Testis (tissue), 2 donors: ENCODE measurements at regions not wholly inside any gene's neighbourhood (a gene's known extent, or its start where the extent isn't known, plus 50 kb on each side); places are given as distances from the start of the nearest gene placed in this dataset.

ENCODE experiments used
- DNase-seq: peaks from one replicate; pipeline ENCODE4 v3.0.0-alpha.2; 2019
- H3K27ac ChIP-seq, 2 donors: fragments of 200-600 bp; sonication (generic); one replicate each; pipeline ENCODE4 v1.5.1; 2019
- H3K27me3 ChIP-seq: fragments of 200-600 bp; sonication (generic); one replicate; pipeline ENCODE4 v1.5.1; 2019
- H3K36me3 ChIP-seq: fragments of 200-600 bp; sonication (generic); one replicate; pipeline ENCODE4 v1.5.1; 2017; ENCODE audit warnings: low read depth; ENCODE audit errors: missing control alignments
- H3K4me1 ChIP-seq: fragments of 200-600 bp; sonication (generic); one replicate; pipeline ENCODE4 v1.5.1; 2019
- H3K4me3 ChIP-seq, 2 donors: fragments of 200-600 bp; sonication (generic); one replicate each; pipeline ENCODE4 v1.5.1; 2017 to 2019
- H3K9me3 ChIP-seq: fragments of 200-600 bp; sonication (generic); one replicate; pipeline ENCODE4 v1.5.1; 2017
- CTCF ChIP-seq, 3 experiments: fragments of 450-650 bp in 2 of 3; fragments of 200-600 bp in 1 of 3; sonication (generic) in 1 of 3; IDR thresholded peaks; one replicate each; pipeline ENCODE4 v1.5.1; 2016 to 2019; ENCODE audit warnings: antibody characterized with exemption in 3 of 3, mild to moderate bottlenecking in 2 of 3, moderate library complexity in 1 of 3
- POLR2A ChIP-seq: fragments of 450-650 bp; IDR thresholded peaks from one replicate; pipeline ENCODE4 v1.6.1; 2017; ENCODE audit warnings: antibody characterized with exemption, mild to moderate bottlenecking, moderate library complexity
- WGBS, 2 donors: methylation state at CpG; one replicate each; pipeline ENCODE4 v1.1.5; 2018; 5-methylcytosine and 5-hydroxymethylcytosine counted together
- intact Hi-C: fragments of 100-400 bp; cut with DNase I; formaldehyde crosslinking; loops from one replicate; pipeline ENCODE4 v1.15.1; 2023; ENCODE audit warnings: low total_unique reads

DNA sequence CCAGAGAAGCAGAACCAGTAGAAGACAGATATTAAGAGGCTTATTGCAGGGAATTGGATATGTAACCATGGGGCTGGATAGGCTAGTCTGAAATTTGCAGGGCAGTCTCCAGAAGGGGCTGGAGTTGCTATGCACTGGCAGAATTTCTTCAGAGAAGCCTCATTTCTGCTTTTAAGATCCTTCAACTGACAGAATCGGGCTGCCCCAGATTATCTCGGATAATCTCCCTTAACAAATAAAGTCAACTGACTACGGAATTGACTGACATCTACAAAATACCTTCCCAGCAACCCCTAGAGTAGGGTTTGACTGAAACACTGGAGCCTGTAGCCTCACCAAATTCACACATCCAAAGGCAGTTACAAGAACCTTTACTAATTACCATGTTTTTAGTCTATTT, 136.4 kb downstream of the SOCS6 start:
- intact Hi-C loops, result no loop called here
- WGBS, 2 donors, result 87% methylated on average over 3 of the region's 3 CpGs
- no peak for DNase-seq
- Histone ChIP-seq H3K36me3 (no peaks in the 10 kb centered on the region), H3K27me3 (no peaks in the 10 kb centered on the region), H3K9me3 (no peaks in the 10 kb centered on the region), H3K4me1 (peaks cover 3% of the 10 kb centered on the region), H3K4me3 (no peak overlapping the region), H3K27ac (no peak overlapping the region)
- TF ChIP-seq POLR2A, result no peak
- TF ChIP-seq CTCF (IDR thresholded peaks at IDR 0.05), result no peak

GRCh38 chr18:70423988-70424387, 135.1 kb downstream of the SOCS6 start:
- Histone ChIP-seq H3K36me3 (no peaks in the 10 kb centered on the region), H3K27ac (no peak overlapping the region), H3K4me3 (no peak overlapping the region), H3K4me1 (peaks cover 3% of the 10 kb centered on the region), H3K9me3 (no peaks in the 10 kb centered on the region), H3K27me3 (no peaks in the 10 kb centered on the region)
- intact Hi-C loops, result no loop called here
- WGBS, 2 donors, result 60 to 63% methylated on average over 4 of the region's 4 CpGs
- DNase-seq, result no peak
- TF ChIP-seq POLR2A (no peak), CTCF (IDR thresholded peaks at IDR 0.05) (no peak)

DNA sequence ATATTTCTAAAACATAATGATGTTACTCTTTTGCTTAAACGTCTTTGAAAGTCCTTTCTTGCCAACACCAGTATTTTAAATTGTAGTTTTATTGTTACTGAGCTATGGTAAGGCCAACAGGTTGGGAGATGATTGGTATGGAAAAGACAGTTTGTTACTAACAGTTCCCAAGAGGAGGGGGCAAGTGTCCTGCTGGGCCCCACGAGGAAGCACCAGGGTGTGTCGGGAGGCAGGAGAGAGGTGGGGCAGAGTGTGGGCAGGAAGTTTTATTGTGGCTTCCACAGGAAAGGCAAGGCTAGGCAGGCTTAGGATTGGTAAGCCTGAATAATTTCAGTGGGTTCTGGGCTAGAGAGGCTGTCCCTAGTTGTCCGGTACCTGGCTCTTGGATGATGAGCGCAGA, 134.3 kb downstream of the SOCS6 start:
- Histone ChIP-seq H3K27ac (no peak overlapping the region), H3K36me3 (no peaks in the 10 kb centered on the region), H3K27me3 (no peaks in the 10 kb centered on the region), H3K4me1 (peaks cover 3% of the 10 kb centered on the region), H3K9me3 (no peaks in the 10 kb centered on the region), H3K4me3 (no peak overlapping the region)
- TF ChIP-seq POLR2A (no peak), CTCF (IDR thresholded peaks at IDR 0.05) (no peak)
- no peak for DNase-seq
- intact Hi-C loops, result no loop called here
- 51 to 61% methylated on average over 5 of the region's 5 CpGs for WGBS, 2 donors

GRCh38 chr18:70422391-70422965, 133.6 kb downstream of the SOCS6 start:
- Histone ChIP-seq H3K9me3 (no peaks in the 10 kb centered on the region), H3K27me3 (no peaks in the 10 kb centered on the region), H3K4me3 (no peak overlapping the region), H3K4me1 (peaks cover 3% of the 10 kb centered on the region), H3K27ac (no peak overlapping the region), H3K36me3 (no peaks in the 10 kb centered on the region)
- intact Hi-C loops, result no loop called here
- 75 to 86% methylated on average over 1 of the region's 1 CpG for WGBS, 2 donors
- TF ChIP-seq POLR2A (no peak), CTCF (IDR thresholded peaks at IDR 0.05) (no peak)
- no peak for DNase-seq
